Activated CD4-positive, alpha-beta memory T cell treated with anti-CD3 and anti-CD28 coated beads, Interleukin-2, amount 10 ng/mL, durations not matched to agents 7 days and 5 days (primary cell): ENCODE measurements at regions not wholly inside any gene's neighbourhood (a gene's known extent, or its start where the extent isn't known, plus 50 kb on each side); places are given as distances from the start of the nearest gene placed in this dataset.

ENCODE experiments used
- CTCF ChIA-PET: fragments of 350-600 bp; sonication (Branson Sonifier 250); formaldehyde crosslinking; loops from one replicate; lab custom pipeline; 2021; ENCODE audit warnings: antibody characterized with exemption, inconsistent platforms; lab: Charles Lee
- POLR2A ChIA-PET: fragments of 350-600 bp; sonication (Branson Sonifier 250); formaldehyde crosslinking; loops from one replicate; lab custom pipeline; 2021; ENCODE audit warnings: antibody characterized with exemption; lab: Charles Lee
- DNase-seq: peaks from one replicate; pipeline ENCODE4 v3.0.0-alpha.2; 2020
- H3K27ac Mint-ChIP-seq: one replicate; pipeline ENCODE4 v1.8.0; 2021; ENCODE audit warnings: mild to moderate bottlenecking, mixed read lengths
- H3K27me3 Mint-ChIP-seq: one replicate; pipeline ENCODE4 v1.8.0; 2021; ENCODE audit warnings: mixed read lengths
- H3K36me3 Mint-ChIP-seq: one replicate; pipeline ENCODE4 v1.8.0; 2021; ENCODE audit warnings: low read depth, mixed read lengths
- H3K4me1 Mint-ChIP-seq: one replicate; pipeline ENCODE4 v1.8.0; 2021; ENCODE audit warnings: mixed read lengths
- H3K4me3 Mint-ChIP-seq: one replicate; pipeline ENCODE4 v1.8.0; 2021; ENCODE audit warnings: mild to moderate bottlenecking, mixed read lengths
- H3K9me3 Mint-ChIP-seq: one replicate; pipeline ENCODE4 v1.8.0; 2021; ENCODE audit warnings: mixed read lengths

DNA sequence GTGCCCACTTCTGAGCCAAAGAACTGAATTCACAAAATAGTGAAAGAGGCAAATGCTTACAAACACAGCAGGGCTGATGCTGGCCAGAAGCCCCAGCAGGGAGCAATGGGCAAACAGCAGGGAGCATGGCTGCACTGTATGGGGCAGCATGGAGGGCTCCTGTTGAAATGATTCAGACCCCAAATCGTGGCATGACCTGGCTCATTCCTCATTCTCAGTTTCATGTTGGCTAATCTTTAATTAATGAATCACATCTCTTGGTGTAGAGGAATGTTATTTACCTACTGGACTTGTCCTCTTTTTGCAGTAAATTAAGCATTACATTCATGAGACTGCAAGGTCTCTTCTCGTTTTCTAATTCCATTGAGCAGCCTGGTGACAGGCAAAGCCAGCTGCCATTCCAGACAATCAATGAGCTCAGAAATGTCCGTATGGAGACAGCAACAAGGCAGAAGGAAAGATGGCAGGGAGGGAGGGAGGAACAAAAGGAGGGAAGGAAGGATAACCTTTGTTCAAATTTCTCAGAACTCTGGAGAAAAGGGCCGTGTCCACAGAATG is 84.9 kb upstream of the ST8SIA3 start:
- Mint-ChIP-seq H3K27ac (no peak overlapping the region), H3K4me3 (no peak overlapping the region), H3K9me3 (no peaks in the 10 kb centered on the region), H3K36me3 (no peaks in the 10 kb centered on the region), H3K27me3 (no peaks in the 10 kb centered on the region), H3K4me1 (no peaks in the 10 kb centered on the region)
- CTCF ChIA-PET = no interaction called here
- POLR2A ChIA-PET = no interaction called here
- DNase-seq = no peak

- DNase-seq = no peak
- ChIA-PET POLR2A (no interaction called here), CTCF (no interaction called here)
- no peaks in the 10 kb centered on the region for H3K4me1 Mint-ChIP-seq
- no peak overlapping the region for H3K4me3 Mint-ChIP-seq
- no peak overlapping the region for H3K27ac Mint-ChIP-seq
- no peaks in the 10 kb centered on the region for H3K27me3 Mint-ChIP-seq
- no peaks in the 10 kb centered on the region for H3K36me3 Mint-ChIP-seq
- no peaks in the 10 kb centered on the region for H3K9me3 Mint-ChIP-seq
These were observed 82.6 kb upstream of the ST8SIA3 start for GRCh38 chr18:57269756-57270155.

- no peak overlapping the region for H3K27ac Mint-ChIP-seq
- H3K4me3 Mint-ChIP-seq = no peak overlapping the region
- no peaks in the 10 kb centered on the region for H3K4me1 Mint-ChIP-seq
- H3K9me3 Mint-ChIP-seq = no peaks in the 10 kb centered on the region
- no peaks in the 10 kb centered on the region for H3K27me3 Mint-ChIP-seq
- ChIA-PET POLR2A (no interaction called here), CTCF (no interaction called here)
- DNase-seq = no peak
- H3K36me3 Mint-ChIP-seq = no peaks in the 10 kb centered on the region
These were observed 82.2 kb upstream of the ST8SIA3 start for GRCh38 chr18:57270156-57270555.

DNA sequence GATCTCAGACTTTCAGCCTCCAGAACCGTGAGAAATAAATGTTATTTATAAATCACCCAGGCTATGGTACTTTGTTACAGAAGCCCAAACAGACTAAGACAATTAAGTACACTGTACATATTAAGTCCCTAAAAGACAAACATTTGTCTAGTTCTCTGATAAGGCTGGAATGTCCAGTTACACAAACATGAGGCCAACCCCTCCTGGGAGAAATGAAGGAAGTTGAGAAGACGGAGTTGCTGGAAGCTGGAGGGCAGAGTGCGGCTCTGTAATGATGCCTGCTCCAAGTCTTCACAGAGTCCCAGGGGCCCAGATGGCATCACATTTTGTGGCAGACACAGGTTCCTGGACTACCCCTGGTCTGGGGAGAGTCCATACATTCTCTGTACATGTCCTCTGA is 79.2 kb upstream of the ST8SIA3 start:
- Mint-ChIP-seq H3K27me3 (no peaks in the 10 kb centered on the region), H3K4me1 (no peaks in the 10 kb centered on the region)

GRCh38 chr18:57275111-57275510 is 77.2 kb upstream of the ST8SIA3 start:
- Mint-ChIP-seq H3K27me3 (no peaks in the 10 kb centered on the region), H3K4me1 (no peaks in the 10 kb centered on the region), H3K27ac (no peak overlapping the region), H3K4me3 (no peak overlapping the region), H3K36me3 (no peaks in the 10 kb centered on the region), H3K9me3 (no peaks in the 10 kb centered on the region)
- DNase-seq = no peak
- ChIA-PET CTCF (no interaction called here), POLR2A (no interaction called here)

More for the DNA sequence above, 79.2 kb upstream of the ST8SIA3 start:
- Mint-ChIP-seq H3K36me3 (no peaks in the 10 kb centered on the region), H3K4me3 (no peak overlapping the region), H3K9me3 (no peaks in the 10 kb centered on the region), H3K27ac (no peak overlapping the region)
- CTCF ChIA-PET = no interaction called here
- no peak for DNase-seq
- POLR2A ChIA-PET = no interaction called here

DNA sequence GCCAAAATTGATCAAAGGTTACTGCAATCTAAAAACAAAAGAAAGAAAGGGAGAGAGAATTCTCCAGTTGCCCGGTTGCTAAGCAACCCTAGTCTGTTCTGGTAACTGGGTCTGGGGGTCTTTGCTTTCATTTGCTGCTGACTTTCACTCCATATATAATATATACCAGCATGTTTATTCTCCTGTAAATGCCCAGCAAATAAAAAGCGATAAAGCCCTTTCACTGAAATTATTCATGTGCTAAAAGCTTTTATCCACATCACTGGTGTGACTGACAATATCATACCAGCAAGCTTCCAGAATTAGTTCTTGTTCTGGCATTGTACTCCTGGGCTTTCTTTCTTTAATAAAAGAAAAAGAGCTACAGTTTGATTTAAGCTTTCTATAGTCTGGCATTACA is 75.5 kb upstream of the ST8SIA3 start:
- CTCF ChIA-PET = no interaction called here
- no peak for DNase-seq
- Mint-ChIP-seq H3K36me3 (no peaks in the 10 kb centered on the region), H3K9me3 (no peaks in the 10 kb centered on the region), H3K4me1 (no peaks in the 10 kb centered on the region), H3K4me3 (no peak overlapping the region), H3K27me3 (no peaks in the 10 kb centered on the region), H3K27ac (no peak overlapping the region)
- POLR2A ChIA-PET = no interaction called here

DNA sequence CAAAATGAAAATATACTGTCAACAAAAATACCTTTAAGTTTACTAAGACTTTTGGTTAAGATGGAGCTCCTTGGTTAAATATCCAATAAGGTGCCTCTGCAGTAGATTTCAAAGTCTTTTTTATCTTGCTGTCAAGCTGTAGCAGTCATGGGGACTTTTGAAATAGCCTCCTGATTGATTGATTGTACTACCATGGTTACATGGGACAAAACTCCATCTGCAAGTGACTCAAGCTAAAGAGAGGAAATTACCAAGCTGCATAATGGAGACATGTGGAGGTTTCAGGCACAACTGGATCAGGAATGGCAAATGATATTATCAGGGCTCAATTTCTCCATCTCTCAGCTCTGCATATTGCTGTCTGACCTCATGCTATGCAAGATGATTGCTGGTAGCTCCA is 73.4 kb upstream of the ST8SIA3 start:
- H3K27me3 Mint-ChIP-seq = no peaks in the 10 kb centered on the region
- no peaks in the 10 kb centered on the region for H3K36me3 Mint-ChIP-seq
- H3K27ac Mint-ChIP-seq = no peak overlapping the region
- no peak for DNase-seq
- CTCF ChIA-PET = no interaction called here
- H3K9me3 Mint-ChIP-seq = no peaks in the 10 kb centered on the region
- H3K4me3 Mint-ChIP-seq = no peak overlapping the region
- H3K4me1 Mint-ChIP-seq = no peaks in the 10 kb centered on the region
- POLR2A ChIA-PET = no interaction called here

GRCh38 chr18:57281519-57281918 is 70.8 kb upstream of the ST8SIA3 start:
- ChIA-PET POLR2A (no interaction called here), CTCF (no interaction called here)
- Mint-ChIP-seq H3K27ac (no peak overlapping the region), H3K27me3 (no peaks in the 10 kb centered on the region), H3K36me3 (no peaks in the 10 kb centered on the region), H3K9me3 (no peaks in the 10 kb centered on the region), H3K4me3 (no peak overlapping the region), H3K4me1 (no peaks in the 10 kb centered on the region)
- DNase-seq = no peak

DNA sequence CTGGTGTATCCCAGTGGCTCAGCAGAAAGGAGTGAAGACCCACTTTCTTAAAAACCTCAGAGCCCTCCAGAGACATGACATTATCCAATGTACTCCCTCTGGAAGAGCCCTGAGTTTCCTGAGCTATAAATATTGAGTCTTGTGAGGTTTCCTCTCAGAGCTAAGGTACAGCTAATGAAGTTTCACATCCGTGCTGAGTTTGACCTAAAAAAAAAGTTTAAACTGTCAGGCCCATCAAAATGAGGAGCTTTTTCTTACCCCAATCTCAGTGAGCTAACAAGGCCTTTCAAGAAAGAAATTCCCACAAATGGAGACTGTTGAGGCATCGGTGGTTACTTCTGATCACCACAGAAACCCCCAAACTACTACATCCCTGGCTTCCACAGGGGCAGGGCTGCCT is 65.4 kb upstream of the ST8SIA3 start:
- no peaks in the 10 kb centered on the region for H3K36me3 Mint-ChIP-seq
- POLR2A ChIA-PET = no interaction called here
- no peaks in the 10 kb centered on the region for H3K27me3 Mint-ChIP-seq

DNA sequence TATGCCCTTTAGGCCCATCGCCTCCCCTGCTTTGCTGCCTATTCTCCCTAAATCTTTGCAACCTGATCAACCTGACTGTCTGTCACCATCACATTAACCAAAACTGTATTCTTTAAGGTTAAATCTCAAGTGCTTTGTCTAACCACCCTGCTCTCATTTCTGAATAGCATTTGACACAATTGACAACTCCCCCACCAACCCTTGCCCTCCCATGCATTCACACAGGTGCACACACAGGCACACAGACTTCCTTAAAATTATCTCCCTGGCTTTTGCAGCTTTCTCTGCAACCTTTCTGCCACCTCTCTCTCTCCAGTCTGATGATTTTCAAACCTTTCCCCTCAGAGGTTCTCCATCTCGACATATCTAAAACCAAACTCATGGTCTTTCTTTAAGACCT is 64.6 kb upstream of the ST8SIA3 start:
- POLR2A ChIA-PET = no interaction called here
- no peak overlapping the region for H3K27ac Mint-ChIP-seq
- no peak for DNase-seq
- H3K27me3 Mint-ChIP-seq = no peaks in the 10 kb centered on the region
- CTCF ChIA-PET = no interaction called here
- no peak overlapping the region for H3K4me3 Mint-ChIP-seq
- peaks cover 8% of the 10 kb centered on the region for H3K9me3 Mint-ChIP-seq
- no peaks in the 10 kb centered on the region for H3K4me1 Mint-ChIP-seq
- H3K36me3 Mint-ChIP-seq = no peaks in the 10 kb centered on the region

More for the DNA sequence above, 65.4 kb upstream of the ST8SIA3 start:
- Mint-ChIP-seq H3K27ac (no peak overlapping the region), H3K4me1 (no peaks in the 10 kb centered on the region), H3K4me3 (no peak overlapping the region), H3K9me3 (peaks cover 8% of the 10 kb centered on the region)
- CTCF ChIA-PET = no interaction called here
- no peak for DNase-seq

- no peak overlapping the region for H3K4me3 Mint-ChIP-seq
- DNase-seq = no peak
- POLR2A ChIA-PET = no interaction called here
- CTCF ChIA-PET = no interaction called here
- no peaks in the 10 kb centered on the region for H3K36me3 Mint-ChIP-seq
- no peak overlapping the region for H3K27ac Mint-ChIP-seq
- peaks cover under 1% of the 10 kb centered on the region for H3K9me3 Mint-ChIP-seq
- no peaks in the 10 kb centered on the region for H3K4me1 Mint-ChIP-seq
- H3K27me3 Mint-ChIP-seq = no peaks in the 10 kb centered on the region
These were observed 57.8 kb upstream of the ST8SIA3 start for GRCh38 chr18:57294547-57294946.

- DNase-seq = no peak
- Mint-ChIP-seq H3K36me3 (no peaks in the 10 kb centered on the region), H3K27me3 (no peaks in the 10 kb centered on the region), H3K4me1 (no peaks in the 10 kb centered on the region), H3K9me3 (no peaks in the 10 kb centered on the region), H3K27ac (no peak overlapping the region), H3K4me3 (no peak overlapping the region)
- ChIA-PET POLR2A (no interaction called here), CTCF (no interaction called here)
These were observed 56.0 kb upstream of the ST8SIA3 start for GRCh38 chr18:57296336-57296735.

DNA sequence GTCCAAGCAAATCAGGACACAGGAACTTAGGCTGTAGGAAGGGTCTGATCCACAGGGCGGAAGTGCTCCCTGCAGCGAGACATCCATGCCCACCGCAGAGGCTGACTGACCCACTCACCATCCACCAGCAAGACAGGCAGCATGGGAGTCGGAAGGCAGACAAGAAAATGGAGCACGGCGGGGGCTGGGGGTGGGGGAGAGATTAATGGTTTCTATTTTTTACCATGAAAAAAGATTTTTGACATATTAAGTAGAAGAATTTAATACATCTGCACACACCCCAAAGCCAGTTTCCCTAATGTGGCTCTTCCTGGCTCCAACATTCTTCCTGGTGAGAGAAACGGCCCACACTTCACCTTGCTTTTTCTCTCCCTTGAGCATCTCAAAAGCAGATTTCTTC is 55.1 kb upstream of the ST8SIA3 start:
- DNase-seq = no peak
- Mint-ChIP-seq H3K4me3 (no peak overlapping the region), H3K9me3 (no peaks in the 10 kb centered on the region), H3K27me3 (no peaks in the 10 kb centered on the region), H3K4me1 (no peaks in the 10 kb centered on the region), H3K27ac (no peak overlapping the region), H3K36me3 (no peaks in the 10 kb centered on the region)
- ChIA-PET POLR2A (no interaction called here), CTCF (no interaction called here)

DNA sequence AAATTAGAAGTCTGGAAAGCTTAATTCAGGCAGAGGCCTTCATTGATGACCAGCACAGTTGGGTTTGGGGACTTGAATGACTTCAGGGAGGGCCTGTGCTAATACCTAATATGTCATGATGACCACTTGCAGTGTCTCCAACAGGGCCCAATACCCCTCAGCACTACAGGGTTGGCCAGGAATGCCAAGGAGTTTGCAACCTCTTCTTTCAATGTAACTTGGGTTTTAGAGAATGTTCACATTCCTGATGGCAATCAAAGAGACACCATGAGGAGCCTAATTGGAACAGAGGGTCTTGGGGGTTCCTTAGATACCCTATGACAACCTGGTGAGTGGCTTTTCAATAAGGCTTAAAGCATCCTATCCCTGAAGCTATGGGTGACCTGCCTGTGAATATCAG is 52.4 kb upstream of the ST8SIA3 start:
- Mint-ChIP-seq H3K27me3 (no peaks in the 10 kb centered on the region), H3K9me3 (no peaks in the 10 kb centered on the region), H3K27ac (no peak overlapping the region), H3K4me1 (no peaks in the 10 kb centered on the region), H3K4me3 (no peak overlapping the region), H3K36me3 (no peaks in the 10 kb centered on the region)
- POLR2A ChIA-PET = no interaction called here
- CTCF ChIA-PET = no interaction called here
- no peak for DNase-seq
